ENCODE measurements at regions not wholly inside any gene's neighbourhood (a gene's known extent, or its start where the extent isn't known, plus 50 kb on each side); places are given as distances from the start of the nearest gene placed in this dataset.

DNA sequence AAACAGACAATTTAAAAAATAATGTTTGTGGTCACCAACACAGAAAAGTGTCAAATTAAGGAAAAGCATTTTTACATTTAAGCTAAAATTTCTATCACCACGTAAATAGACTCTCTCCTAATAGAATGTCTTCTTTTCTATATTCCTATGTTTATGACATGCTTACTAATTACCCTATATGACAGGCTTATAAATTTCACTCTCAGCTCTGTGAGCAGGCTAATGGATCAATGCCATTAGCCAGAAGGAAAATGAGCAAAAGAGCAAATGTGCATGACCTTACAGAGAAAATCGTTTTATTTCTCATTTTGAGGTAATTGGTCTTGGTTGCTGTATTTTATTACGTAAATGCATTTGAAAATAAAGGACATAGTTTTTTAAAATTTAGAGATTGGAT lies 209.7 kb downstream of the TMX3 start:
- TF ChIP-seq, protein P1, sequence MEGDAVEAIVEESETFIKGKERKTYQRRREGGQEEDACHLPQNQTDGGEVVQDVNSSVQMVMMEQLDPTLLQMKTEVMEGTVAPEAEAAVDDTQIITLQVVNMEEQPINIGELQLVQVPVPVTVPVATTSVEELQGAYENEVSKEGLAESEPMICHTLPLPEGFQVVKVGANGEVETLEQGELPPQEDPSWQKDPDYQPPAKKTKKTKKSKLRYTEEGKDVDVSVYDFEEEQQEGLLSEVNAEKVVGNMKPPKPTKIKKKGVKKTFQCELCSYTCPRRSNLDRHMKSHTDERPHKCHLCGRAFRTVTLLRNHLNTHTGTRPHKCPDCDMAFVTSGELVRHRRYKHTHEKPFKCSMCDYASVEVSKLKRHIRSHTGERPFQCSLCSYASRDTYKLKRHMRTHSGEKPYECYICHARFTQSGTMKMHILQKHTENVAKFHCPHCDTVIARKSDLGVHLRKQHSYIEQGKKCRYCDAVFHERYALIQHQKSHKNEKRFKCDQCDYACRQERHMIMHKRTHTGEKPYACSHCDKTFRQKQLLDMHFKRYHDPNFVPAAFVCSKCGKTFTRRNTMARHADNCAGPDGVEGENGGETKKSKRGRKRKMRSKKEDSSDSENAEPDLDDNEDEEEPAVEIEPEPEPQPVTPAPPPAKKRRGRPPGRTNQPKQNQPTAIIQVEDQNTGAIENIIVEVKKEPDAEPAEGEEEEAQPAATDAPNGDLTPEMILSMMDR (IDR thresholded peaks at IDR 0.05; ENCODE audit: control insufficient read depth, extremely low read depth, insufficient read depth): no peak
- H3K4me3 ChIP-seq (ENCODE audit: low read depth, low read length): no peak overlapping the region
- DNase-seq (ENCODE audit: low read depth): no peak

DNA sequence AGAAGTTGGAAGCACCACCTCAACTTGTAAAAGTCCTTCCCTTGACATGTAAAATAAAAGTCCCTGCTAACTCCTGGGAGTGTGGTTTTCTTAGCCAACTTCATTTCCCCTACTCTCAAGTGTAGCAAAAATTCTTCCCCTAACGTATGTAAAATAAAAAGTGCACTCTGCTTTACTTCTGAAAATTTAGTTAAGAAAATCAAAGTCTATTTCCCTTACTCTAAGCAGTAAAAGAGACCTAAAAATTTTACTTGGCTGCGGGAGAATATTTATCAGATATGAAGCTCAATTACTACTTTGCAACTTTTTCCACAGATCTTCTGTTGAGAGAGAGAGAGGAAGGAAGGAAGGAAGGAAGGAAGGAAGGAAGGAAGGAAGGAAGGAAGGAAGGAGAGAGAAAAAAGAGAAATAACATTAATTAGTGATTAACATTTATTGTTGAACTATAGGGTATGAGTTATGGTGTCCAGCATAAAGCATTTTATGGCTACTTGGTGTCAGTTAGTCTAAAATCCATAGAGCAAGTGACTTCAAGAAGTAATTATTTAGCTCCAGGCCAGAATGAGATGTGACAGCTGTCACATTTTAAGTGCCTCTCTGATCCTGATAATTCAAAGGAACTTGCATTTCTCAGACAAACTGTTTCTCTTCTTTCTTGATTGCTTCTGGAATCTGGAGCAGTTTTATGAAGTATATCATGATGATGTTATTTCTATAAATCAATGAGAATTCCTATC lies 210.3 kb downstream of the TMX3 start:
- DNase-seq (ENCODE audit: low read depth): no peak
- TF ChIP-seq, protein P1 (IDR thresholded peaks at IDR 0.05; ENCODE audit: control insufficient read depth, extremely low read depth, insufficient read depth): no peak
- no peak overlapping the region for H3K4me3 ChIP-seq (ENCODE audit: low read depth, low read length)

DNA sequence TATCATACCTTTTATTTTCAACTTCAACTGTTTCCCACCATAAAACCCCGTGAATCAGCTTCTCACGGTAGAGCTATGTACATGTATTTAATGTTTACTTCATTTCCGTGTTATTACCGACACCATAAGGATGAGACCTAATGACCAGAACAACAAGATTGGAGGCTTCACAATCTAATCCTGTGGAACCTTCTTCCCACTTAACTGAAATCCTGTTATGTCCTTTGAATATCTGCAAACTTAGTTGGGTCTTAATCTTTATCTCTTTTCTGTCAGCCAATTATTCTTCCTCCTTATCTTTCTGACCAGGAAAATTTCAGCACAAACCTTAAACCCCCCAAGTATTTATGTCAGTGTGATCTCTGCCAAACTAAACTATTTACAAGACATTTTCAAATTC lies 214.4 kb downstream of the TMX3 start:
- H3K4me3 ChIP-seq (ENCODE audit: low read depth, low read length): no peak overlapping the region
- DNase-seq (ENCODE audit: low read depth): no peak
- TF ChIP-seq, protein P1 (IDR thresholded peaks at IDR 0.05; ENCODE audit: control insufficient read depth, extremely low read depth, insufficient read depth): no peak

DNA sequence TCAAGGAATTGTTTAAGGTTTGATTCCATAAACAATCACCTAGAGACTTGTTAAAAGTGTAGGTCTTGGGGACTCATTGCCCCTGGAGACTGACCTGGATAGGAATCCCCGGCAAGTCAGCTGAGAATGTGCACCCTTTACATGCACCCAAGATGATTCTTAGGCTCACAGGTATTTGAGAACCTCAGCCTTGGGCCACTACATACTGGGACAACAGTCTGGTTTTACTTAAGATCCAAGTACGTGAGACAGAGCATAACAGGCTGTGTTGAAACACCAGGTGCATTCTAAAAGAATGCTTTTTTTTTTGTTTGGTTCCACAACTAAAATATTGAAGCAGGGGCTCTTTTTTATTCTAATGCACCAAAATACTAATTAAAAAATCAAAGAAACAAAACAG lies 215.8 kb downstream of the TMX3 start:
- H3K4me3 ChIP-seq (ENCODE audit: low read depth, low read length): no peak overlapping the region
- no peak for DNase-seq (ENCODE audit: low read depth)
- TF ChIP-seq, protein P1 (IDR thresholded peaks at IDR 0.05; ENCODE audit: control insufficient read depth, extremely low read depth, insufficient read depth): no peak

DNA sequence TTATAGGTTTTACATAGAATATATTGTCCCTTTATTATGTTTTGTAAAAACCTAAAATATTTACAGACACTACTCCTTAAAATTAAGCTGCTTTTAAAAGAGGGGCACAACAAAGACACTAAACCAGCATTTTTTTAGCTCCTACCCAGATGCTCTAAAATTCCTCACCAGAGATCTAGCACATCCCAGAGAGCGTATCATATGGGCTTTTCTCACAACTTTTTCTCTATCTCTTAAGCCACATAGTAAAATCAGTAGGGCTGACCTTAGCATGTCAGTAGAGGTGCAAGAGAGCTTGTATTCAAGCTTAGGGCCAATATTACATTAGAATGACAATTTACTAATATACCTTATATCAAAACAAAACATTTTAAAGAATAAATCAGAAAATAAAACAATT lies 216.3 kb downstream of the TMX3 start:
- TF ChIP-seq, protein P1 (IDR thresholded peaks at IDR 0.05; ENCODE audit: control insufficient read depth, extremely low read depth, insufficient read depth): no peak
- H3K4me3 ChIP-seq (ENCODE audit: low read depth, low read length): no peak overlapping the region
- no peak for DNase-seq (ENCODE audit: low read depth)

DNA sequence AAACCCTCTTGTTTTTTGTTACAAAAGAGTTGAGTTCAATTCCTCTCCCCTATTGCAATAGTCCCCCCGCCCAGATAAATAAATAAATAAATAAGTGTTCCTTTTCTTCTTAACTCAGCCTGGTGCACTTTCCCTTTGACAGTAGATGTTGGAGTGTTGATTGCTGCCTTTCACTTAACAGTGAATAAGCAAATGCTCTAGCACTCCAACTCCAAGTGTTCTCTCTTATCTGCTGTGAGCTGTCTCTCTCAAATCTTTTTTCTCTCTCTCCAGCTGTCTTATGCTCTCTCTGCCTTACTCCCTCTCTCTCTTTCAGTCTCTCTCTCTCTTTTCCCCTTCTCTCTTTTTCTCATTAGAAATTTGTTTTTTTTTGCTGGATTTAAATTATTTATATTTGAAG lies 216.7 kb downstream of the TMX3 start:
- H3K4me3 ChIP-seq (ENCODE audit: low read depth, low read length): no peak overlapping the region
- no peak for DNase-seq (ENCODE audit: low read depth)
- TF ChIP-seq, protein P1 (IDR thresholded peaks at IDR 0.05; ENCODE audit: control insufficient read depth, extremely low read depth, insufficient read depth): no peak
